ENCODE measurements at regions not wholly inside any gene's neighbourhood (a gene's known extent, or its start where the extent isn't known, plus 50 kb on each side); places are given as distances from the start of the nearest gene placed in this dataset.

DNA sequence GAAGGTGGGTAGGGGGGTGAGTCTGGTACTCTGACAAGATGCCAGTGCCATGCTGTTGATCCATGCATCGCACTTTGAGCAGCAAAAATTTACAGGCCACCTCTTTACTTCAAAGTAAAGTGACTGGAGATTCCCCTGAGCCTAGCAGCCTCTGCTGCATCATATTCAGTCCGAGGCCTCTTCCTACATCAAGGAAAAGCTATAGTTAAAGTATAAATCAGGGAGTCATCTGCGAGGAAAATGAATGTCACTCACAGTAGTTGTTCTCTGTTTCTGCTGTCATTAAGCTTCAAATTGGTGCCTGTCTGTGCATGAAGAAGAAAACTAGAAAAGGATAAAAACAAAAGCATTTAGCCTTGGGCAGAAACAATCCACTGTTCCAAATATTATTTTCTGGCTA lies 706.2 kb downstream of the TBL1XR1 start:
- DNase-seq (no peak), ATAC-seq (no peak)
- intact Hi-C loops (cut with DNase I, micrococcal nuclease): no loop called here
- Histone ChIP-seq H3K4me3 (no peak overlapping the region), H3K9me3 (no peaks in the 10 kb centered on the region), H3K4me1 (ENCODE audit: low read depth) (no peaks in the 10 kb centered on the region), H3K36me3 (ENCODE audit: low read depth) (no peaks in the 10 kb centered on the region)
- TF ChIP-seq, protein P1, sequence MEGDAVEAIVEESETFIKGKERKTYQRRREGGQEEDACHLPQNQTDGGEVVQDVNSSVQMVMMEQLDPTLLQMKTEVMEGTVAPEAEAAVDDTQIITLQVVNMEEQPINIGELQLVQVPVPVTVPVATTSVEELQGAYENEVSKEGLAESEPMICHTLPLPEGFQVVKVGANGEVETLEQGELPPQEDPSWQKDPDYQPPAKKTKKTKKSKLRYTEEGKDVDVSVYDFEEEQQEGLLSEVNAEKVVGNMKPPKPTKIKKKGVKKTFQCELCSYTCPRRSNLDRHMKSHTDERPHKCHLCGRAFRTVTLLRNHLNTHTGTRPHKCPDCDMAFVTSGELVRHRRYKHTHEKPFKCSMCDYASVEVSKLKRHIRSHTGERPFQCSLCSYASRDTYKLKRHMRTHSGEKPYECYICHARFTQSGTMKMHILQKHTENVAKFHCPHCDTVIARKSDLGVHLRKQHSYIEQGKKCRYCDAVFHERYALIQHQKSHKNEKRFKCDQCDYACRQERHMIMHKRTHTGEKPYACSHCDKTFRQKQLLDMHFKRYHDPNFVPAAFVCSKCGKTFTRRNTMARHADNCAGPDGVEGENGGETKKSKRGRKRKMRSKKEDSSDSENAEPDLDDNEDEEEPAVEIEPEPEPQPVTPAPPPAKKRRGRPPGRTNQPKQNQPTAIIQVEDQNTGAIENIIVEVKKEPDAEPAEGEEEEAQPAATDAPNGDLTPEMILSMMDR (IDR thresholded peaks at IDR 0.05): no peak

DNA sequence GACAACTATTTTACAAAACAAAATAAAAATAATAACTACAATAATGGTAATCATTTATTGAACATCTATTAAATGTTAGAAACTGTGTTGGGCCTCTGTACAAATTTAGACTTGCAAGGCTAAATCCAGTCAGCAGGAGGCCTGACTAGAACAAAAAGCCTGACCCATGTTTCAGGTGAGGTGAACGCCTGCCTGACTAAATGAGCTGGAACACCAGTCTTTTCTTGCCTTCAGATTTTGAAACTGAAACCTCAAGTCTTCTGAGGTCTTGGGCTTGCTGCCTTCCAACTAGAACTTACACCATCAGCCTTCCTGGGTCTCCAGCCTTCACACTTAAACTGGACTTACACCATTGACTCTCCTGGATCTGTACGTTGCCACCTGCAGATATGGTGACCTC lies 706.9 kb downstream of the TBL1XR1 start:
- Histone ChIP-seq H3K4me3 (no peak overlapping the region), H3K9me3 (no peaks in the 10 kb centered on the region), H3K36me3 (ENCODE audit: low read depth) (no peaks in the 10 kb centered on the region), H3K4me1 (ENCODE audit: low read depth) (no peaks in the 10 kb centered on the region)
- TF ChIP-seq, protein P1 (IDR thresholded peaks at IDR 0.05): no peak
- intact Hi-C loops (cut with DNase I, micrococcal nuclease): no loop called here
- DNase-seq (no peak), ATAC-seq (no peak)

DNA sequence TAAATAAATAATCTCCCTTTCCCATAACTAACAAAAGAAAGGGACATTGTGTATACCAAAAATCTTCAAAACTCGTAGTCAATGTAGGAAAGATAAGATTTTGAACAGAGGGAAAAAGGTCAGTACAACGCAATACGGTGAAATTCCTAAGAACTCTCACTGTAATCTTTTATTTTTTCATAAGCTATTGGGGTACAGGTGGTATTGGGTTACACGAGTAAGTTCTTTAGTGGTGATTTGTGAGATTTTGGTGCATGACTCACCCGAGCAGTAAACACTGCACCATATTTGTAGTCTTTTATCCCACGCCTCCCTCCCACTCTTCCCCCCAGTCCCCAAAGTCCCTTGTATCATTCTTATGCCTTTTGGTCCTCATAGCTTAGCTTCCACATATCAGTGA lies 718.0 kb downstream of the TBL1XR1 start:
- ATAC-seq: no peak
- intact Hi-C loops (cut with DNase I, micrococcal nuclease): no loop called here
- DNase-seq: no peak
- H3K36me3 ChIP-seq (ENCODE audit: low read depth): no peaks in the 10 kb centered on the region
- H3K4me1 ChIP-seq (ENCODE audit: low read depth): no peaks in the 10 kb centered on the region
- TF ChIP-seq, protein P1 (IDR thresholded peaks at IDR 0.05): no peak
- H3K9me3 ChIP-seq: no peaks in the 10 kb centered on the region
- H3K4me3 ChIP-seq: no peak overlapping the region

DNA sequence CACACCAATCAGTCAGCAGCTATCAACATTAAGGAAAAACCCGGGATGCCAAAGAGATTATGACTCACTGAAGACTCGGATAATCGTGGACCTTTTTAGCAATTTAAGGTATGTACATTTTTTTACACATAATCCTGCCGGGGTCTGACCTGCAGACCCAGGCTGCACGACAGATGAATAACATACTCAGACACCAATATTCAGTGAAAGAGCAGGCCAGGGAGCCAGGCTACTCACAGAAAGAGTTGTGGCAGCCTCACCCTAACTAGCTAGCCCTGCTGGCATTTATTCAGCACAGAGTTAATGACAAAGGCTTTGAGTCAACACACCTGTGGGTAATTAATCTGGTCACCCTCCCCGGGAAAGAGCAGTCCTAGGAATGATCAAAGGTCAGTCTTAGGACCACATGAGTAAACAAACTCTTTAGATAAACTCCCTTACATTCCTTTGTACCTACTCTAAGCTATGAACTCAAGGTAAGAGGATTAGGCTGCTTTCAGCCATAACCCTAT lies 727.5 kb downstream of the TBL1XR1 start:
- no peaks in the 10 kb centered on the region for H3K4me1 ChIP-seq (ENCODE audit: low read depth)
- TF ChIP-seq, protein P1 (IDR thresholded peaks at IDR 0.05): no peak
- H3K36me3 ChIP-seq (ENCODE audit: low read depth): no peaks in the 10 kb centered on the region
- no peaks in the 10 kb centered on the region for H3K9me3 ChIP-seq
- no peak for DNase-seq
- intact Hi-C loops (cut with DNase I, micrococcal nuclease): no loop called here
- no peak for ATAC-seq
- H3K4me3 ChIP-seq: no peak overlapping the region

DNA sequence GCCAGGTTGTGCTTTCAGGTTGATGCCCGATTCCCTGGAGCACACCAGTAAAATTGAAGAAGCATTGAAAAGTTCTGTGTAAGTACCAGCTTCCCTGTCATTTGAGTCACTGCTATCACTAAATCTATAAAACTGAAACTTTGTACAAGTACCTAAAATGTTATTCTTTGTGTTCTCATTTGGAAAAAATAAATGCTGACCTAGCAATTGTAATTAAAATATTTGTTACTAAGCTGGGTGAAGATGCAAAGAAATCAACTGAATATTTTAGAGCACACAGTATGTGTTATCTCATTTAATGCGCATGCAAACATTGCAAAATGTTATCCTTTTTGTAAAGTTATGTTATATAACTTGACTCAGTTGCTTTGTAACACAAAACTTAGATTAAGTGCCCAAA lies 733.7 kb downstream of the TBL1XR1 start:
- H3K9me3 ChIP-seq: no peaks in the 10 kb centered on the region
- H3K4me1 ChIP-seq (ENCODE audit: low read depth): no peaks in the 10 kb centered on the region
- no peaks in the 10 kb centered on the region for H3K36me3 ChIP-seq (ENCODE audit: low read depth)
- intact Hi-C loops (cut with DNase I, micrococcal nuclease): no loop called here
- no peak for DNase-seq
- no peak for ATAC-seq
- no peak overlapping the region for H3K4me3 ChIP-seq
- TF ChIP-seq, protein P1 (IDR thresholded peaks at IDR 0.05): no peak

DNA sequence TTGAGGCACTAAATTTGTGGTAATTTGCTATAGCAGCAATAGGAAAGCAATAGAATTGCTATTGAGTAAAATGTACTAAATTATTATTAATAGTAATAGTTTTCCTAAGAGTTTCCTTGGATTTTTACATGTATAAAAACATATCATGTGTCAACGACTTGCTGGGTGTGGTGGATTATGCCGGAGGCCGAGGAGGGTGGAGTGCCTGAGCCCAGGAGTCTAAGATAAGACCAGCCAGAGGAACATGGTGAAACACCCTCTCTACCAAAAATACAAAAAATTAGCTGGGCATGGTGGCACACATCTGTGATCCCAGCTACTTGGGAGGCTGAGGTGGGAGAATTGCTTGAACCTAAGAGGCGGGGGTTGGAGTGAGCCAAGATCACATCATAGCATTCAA lies 749.9 kb downstream of the TBL1XR1 start:
- Histone ChIP-seq H3K4me1 (ENCODE audit: low read depth) (no peaks in the 10 kb centered on the region), H3K4me3 (no peak overlapping the region), H3K9me3 (no peaks in the 10 kb centered on the region), H3K36me3 (ENCODE audit: low read depth) (no peaks in the 10 kb centered on the region)
- ATAC-seq (no peak), DNase-seq (no peak)
- TF ChIP-seq, protein P1 (IDR thresholded peaks at IDR 0.05): no peak
- intact Hi-C loops (cut with DNase I, micrococcal nuclease): no loop called here

Data from mucosa of descending colon (tissue), 3 donors.